NB4 (cell line): ENCODE measurements at regions not wholly inside any gene's neighbourhood (a gene's known extent, or its start where the extent isn't known, plus 50 kb on each side); places are given as distances from the start of the nearest gene placed in this dataset.

Experiments
- MYC ChIP-seq: IDR thresholded peaks from 2 replicates; pipeline ENCODE4 v1.6.1; 2011; ENCODE audit warnings: low read depth, low read length
- POLR2A ChIP-seq: IDR thresholded peaks from 2 replicates; pipeline ENCODE4 v1.6.1; 2011; ENCODE audit warnings: mild to moderate bottlenecking; ENCODE audit not compliant: insufficient read length; ENCODE audit errors: extremely low read depth
- TF ChIP-seq, protein P1 (sequence below): IDR thresholded peaks from one replicate; pipeline ENCODE4 v1.5.1; 2012; ENCODE audit warnings: low read depth, low read length
- TF ChIP-seq, protein P2 (sequence below): IDR thresholded peaks from 2 replicates; pipeline ENCODE4 v1.6.1; 2011; ENCODE audit warnings: low read depth, low read length

DNA sequence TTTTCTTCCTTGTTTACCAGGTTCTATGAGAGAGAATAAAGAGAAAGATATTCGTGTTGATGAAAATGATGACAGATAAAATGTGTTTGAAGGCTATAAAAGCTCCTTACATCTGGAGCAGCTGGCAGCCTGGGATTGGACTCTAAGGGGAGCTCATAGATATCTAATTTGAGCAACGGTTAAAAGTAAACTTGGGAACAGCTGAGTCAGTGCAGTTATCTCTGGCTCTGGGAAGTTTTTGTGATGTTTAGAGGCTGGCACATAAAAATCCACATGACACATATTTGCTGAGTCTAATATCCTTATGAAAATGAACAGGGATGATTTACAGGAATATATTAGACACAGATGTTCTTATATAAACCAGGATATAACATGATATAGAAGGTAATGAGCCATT lies 331.8 kb upstream of the TENM3 start:
- TF ChIP-seq, protein P1, sequence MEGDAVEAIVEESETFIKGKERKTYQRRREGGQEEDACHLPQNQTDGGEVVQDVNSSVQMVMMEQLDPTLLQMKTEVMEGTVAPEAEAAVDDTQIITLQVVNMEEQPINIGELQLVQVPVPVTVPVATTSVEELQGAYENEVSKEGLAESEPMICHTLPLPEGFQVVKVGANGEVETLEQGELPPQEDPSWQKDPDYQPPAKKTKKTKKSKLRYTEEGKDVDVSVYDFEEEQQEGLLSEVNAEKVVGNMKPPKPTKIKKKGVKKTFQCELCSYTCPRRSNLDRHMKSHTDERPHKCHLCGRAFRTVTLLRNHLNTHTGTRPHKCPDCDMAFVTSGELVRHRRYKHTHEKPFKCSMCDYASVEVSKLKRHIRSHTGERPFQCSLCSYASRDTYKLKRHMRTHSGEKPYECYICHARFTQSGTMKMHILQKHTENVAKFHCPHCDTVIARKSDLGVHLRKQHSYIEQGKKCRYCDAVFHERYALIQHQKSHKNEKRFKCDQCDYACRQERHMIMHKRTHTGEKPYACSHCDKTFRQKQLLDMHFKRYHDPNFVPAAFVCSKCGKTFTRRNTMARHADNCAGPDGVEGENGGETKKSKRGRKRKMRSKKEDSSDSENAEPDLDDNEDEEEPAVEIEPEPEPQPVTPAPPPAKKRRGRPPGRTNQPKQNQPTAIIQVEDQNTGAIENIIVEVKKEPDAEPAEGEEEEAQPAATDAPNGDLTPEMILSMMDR = no peak
- TF ChIP-seq POLR2A (no peak), MYC (no peak)
- TF ChIP-seq, protein P2, sequence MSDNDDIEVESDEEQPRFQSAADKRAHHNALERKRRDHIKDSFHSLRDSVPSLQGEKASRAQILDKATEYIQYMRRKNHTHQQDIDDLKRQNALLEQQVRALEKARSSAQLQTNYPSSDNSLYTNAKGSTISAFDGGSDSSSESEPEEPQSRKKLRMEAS = no peak
